K562 (cell line): ENCODE measurements at regions not wholly inside any gene's neighbourhood (a gene's known extent, or its start where the extent isn't known, plus 50 kb on each side); places are given as distances from the start of the nearest gene placed in this dataset.

ENCODE experiments used
- ATAC-seq: fragments of 200-7000 bp; cut with Tn5 transposase; 3 replicates; pipeline ENCODE4 v1.9.1; 2020; ENCODE audit warnings: moderate library complexity
- BruUV-seq: library from RNA; stranded (reverse); fragments of 400-500 nt; replicated peaks from 2 replicates; lab custom pipeline; 2021; lab: Mats Ljungman, UMichigan
- CTCF ChIA-PET: fragments of 300-600 bp; formaldehyde crosslinking; extraction: SDS; loops from one replicate; lab custom pipeline; 2021; ENCODE audit warnings: low intra/inter-chr PET ratio; lab: Yijun Ruan, JAX
- POLR2A ChIA-PET: fragments of 300-600, 350-650 bp; sonication (Branson Sonifier 250); formaldehyde crosslinking; extraction: SDS; loops from one replicate; lab custom pipeline; 2021; ENCODE audit warnings: antibody characterized with exemption, inconsistent platforms; lab: Yijun Ruan, JAX
- DNase-seq, 4 experiments: peaks; one replicate each; pipeline versions ENCODE4 v3.0.0 to v3.0.0-alpha.2; 2011 to 2018; ENCODE audit warnings: low spot score in 3 of 4, mixed read lengths in 3 of 4; ENCODE audit errors: extremely low read depth in 1 of 4
- FAIRE-seq: peaks from 2 replicates; lab custom pipeline; 2011; peaks lifted over from hg19 to GRCh38; lab: Jason Lieb, UNC
- H2AFZ ChIP-seq: 2 replicates; pipeline ENCODE4 v1.6.0; 2011; ENCODE audit warnings: low read depth, low read length, control low read depth, inconsistent platforms
- H3K27ac ChIP-seq: fragments of 200-600 bp; 3 replicates; pipeline ENCODE4 v1.8.0; 2011; ENCODE audit warnings: low read depth, mild to moderate bottlenecking, control low read depth, inconsistent platforms, low read length, moderate library complexity, mixed read lengths; ENCODE audit errors: extremely low read depth
- H3K27me3 ChIP-seq, 2 experiments: fragments of 300-600 bp in 1 of 2; 2 replicates in 1 of 2; 3 replicates in 1 of 2; pipeline versions ENCODE4 v1.6.0 to v1.8.0; 2011; ENCODE audit warnings: inconsistent platforms in 2 of 2, low read length in 2 of 2, mild to moderate bottlenecking in 1 of 2, mixed read lengths in 1 of 2, moderate library complexity in 1 of 2; ENCODE audit not compliant: control insufficient read depth in 2 of 2, insufficient read depth in 2 of 2
- H3K36me3 ChIP-seq: fragments of 300-600 bp; 3 replicates; pipeline ENCODE4 v1.8.0; 2011; ENCODE audit warnings: mild to moderate bottlenecking, low read length, inconsistent platforms; ENCODE audit not compliant: control insufficient read depth, insufficient read depth
- H3K4me1 ChIP-seq, 2 experiments: fragments of 200-600 bp in 1 of 2; replicated peaks in 1 of 2; 2 replicates in 1 of 2; 3 replicates in 1 of 2; pipeline versions ENCODE4 v1.5.1 to v1.8.0; 2011; ENCODE audit warnings: inconsistent platforms in 2 of 2, low read length in 2 of 2, mild to moderate bottlenecking in 1 of 2, mixed read lengths in 1 of 2, moderate library complexity in 1 of 2; ENCODE audit not compliant: control insufficient read depth in 2 of 2, insufficient read depth in 2 of 2
- H3K4me2 ChIP-seq: 2 replicates; pipeline ENCODE4 v1.6.1; 2011; ENCODE audit warnings: low read length, control low read depth, inconsistent platforms, mixed read lengths; ENCODE audit not compliant: insufficient read depth
- H3K4me3 ChIP-seq: fragments of 200-600 bp; sonication (generic), shearing (Covaris generic); 2 replicates; pipeline ENCODE4 v1.5.1; 2016; ENCODE audit warnings: control low read depth, inconsistent platforms
- H3K79me2 ChIP-seq: fragments of 200-600 bp; 3 replicates; pipeline ENCODE4 v1.8.0; 2011; ENCODE audit warnings: low read length, inconsistent platforms; ENCODE audit not compliant: control insufficient read depth, insufficient read depth
- H3K9ac ChIP-seq, 2 experiments: 2 replicates each; pipeline versions ENCODE4 v1.6.0 to v1.6.1; 2011; ENCODE audit warnings: low read depth in 2 of 2, low read length in 2 of 2, control low read depth in 1 of 2, inconsistent platforms in 1 of 2, mild to moderate bottlenecking in 1 of 2, mixed read lengths in 1 of 2; ENCODE audit not compliant: insufficient read depth in 1 of 2
- H3K9me1 ChIP-seq: one replicate; pipeline ENCODE4 v1.6.0; 2011; ENCODE audit warnings: inconsistent platforms, mild to moderate bottlenecking, low read length, moderate library complexity; ENCODE audit not compliant: control insufficient read depth, insufficient read depth
- H3K9me3 ChIP-seq: replicated peaks from 2 replicates; pipeline ENCODE4 v1.5.1; 2011; ENCODE audit warnings: low read depth, low read length, inconsistent platforms; ENCODE audit not compliant: control insufficient read depth, insufficient read depth
- H4K20me1 ChIP-seq: replicated peaks from 2 replicates; pipeline ENCODE4 v1.6.1; 2011; ENCODE audit warnings: low read length, inconsistent platforms, mixed read lengths; ENCODE audit not compliant: control insufficient read depth, insufficient read depth
- HSF4 ChIP-seq: fragments of 250-450 bp; sonication (Bioruptor Pico); IDR thresholded peaks from 2 replicates; pipeline ENCODE4 v2.1.2; 2022; ENCODE audit warnings: mild to moderate bottlenecking, moderate library complexity, borderline replicate concordance
- KLF6 ChIP-seq: fragments of 250-450 bp; sonication (Bioruptor Pico); IDR thresholded peaks from 2 replicates; pipeline ENCODE4 v1.4.0; 2020; ENCODE audit warnings: mild to moderate bottlenecking, moderate library complexity, borderline replicate concordance
- PPARD ChIP-seq: fragments of 250-450 bp; sonication (Bioruptor Pico); IDR thresholded peaks from 2 replicates; pipeline ENCODE4 v1.8.0; 2022; ENCODE audit warnings: inconsistent platforms, mild to moderate bottlenecking, moderate library complexity
- PURB ChIP-seq: sonication (generic); formaldehyde crosslinking; IDR thresholded peaks from 2 replicates; pipeline ENCODE4 v1.9.0; 2021; ENCODE audit warnings: low read depth, mild to moderate bottlenecking, missing genetic modification reagents
- PYGO2 ChIP-seq: fragments of 450-650 bp; IDR thresholded peaks from 2 replicates; pipeline ENCODE4 v1.6.1; 2016; ENCODE audit warnings: mild to moderate bottlenecking, missing genetic modification characterization, moderate library complexity, missing compliant biosample characterization
- RBM34 ChIP-seq: fragments of 200-400 bp; formaldehyde crosslinking; IDR thresholded peaks from 2 replicates; pipeline ENCODE4 v1.6.1; 2018; ENCODE audit warnings: low read length, borderline replicate concordance; ENCODE audit not compliant: insufficient read depth
- SMARCE1 ChIP-seq: fragments of 450-650 bp; IDR thresholded peaks from 2 replicates; pipeline ENCODE4 v1.7.1; 2016; ENCODE audit warnings: mild to moderate bottlenecking
- ZNF134 ChIP-seq: fragments of 250-450 bp; sonication (Bioruptor Pico); conservative IDR thresholded peaks from 2 replicates; pipeline ENCODE4 v1.4.0; 2020
- in situ Hi-C: fragments of 300-500 bp; cut with MboI; formaldehyde crosslinking; loops from 4 replicates; pipeline ENCODE4 v1.15.0; 2018; ENCODE audit warnings: inconsistent platforms, mixed read lengths
- intact Hi-C: fragments of 100-400 bp; cut with micrococcal nuclease; formaldehyde crosslinking; loops from 2 replicates; pipeline ENCODE4 v1.14.2; 2022
- TF ChIP-seq, protein P1 (sequence below): fragments of 450-650 bp; formaldehyde crosslinking; IDR thresholded peaks from 2 replicates; pipeline ENCODE4 v1.4.0; 2020; ENCODE audit warnings: mild to moderate bottlenecking, moderate library complexity
- TF ChIP-seq, protein P2 (sequence below): sonication (generic); formaldehyde crosslinking; IDR thresholded peaks from 2 replicates; pipeline ENCODE4 v1.8.1; 2023; ENCODE audit warnings: mild to moderate bottlenecking, missing genetic modification reagents, moderate library complexity
- TF ChIP-seq, protein P3 (sequence below): fragments of 450-650 bp; conservative IDR thresholded peaks from 2 replicates; pipeline ENCODE4 v1.6.1; 2016; ENCODE audit warnings: missing genetic modification characterization, low read depth, mild to moderate bottlenecking, control low read depth, missing compliant biosample characterization
- TF ChIP-seq, protein P4 (sequence below): IDR thresholded peaks from 2 replicates; pipeline ENCODE4 v1.6.1; 2011; ENCODE audit not compliant: insufficient read length; ENCODE audit errors: extremely low read depth
- TF ChIP-seq, protein P5 (sequence below): fragments of 250-450 bp; sonication (Bioruptor Pico); IDR thresholded peaks from 2 replicates; pipeline ENCODE4 v1.6.1; 2021; ENCODE audit warnings: mild to moderate bottlenecking
- TF ChIP-seq, protein P6 (sequence below): fragments of 200-800 bp; sonication (Bioruptor generic); IDR thresholded peaks from 2 replicates; pipeline ENCODE4 v1.6.1; 2017; ENCODE audit warnings: missing genetic modification characterization, missing compliant biosample characterization
- TF ChIP-seq, protein P7 (sequence below): fragments of 450-650 bp; conservative IDR thresholded peaks from 2 replicates; pipeline ENCODE4 v1.6.1; 2016; ENCODE audit warnings: missing genetic modification characterization, low read depth, mild to moderate bottlenecking, missing compliant biosample characterization, moderate library complexity

DNA sequence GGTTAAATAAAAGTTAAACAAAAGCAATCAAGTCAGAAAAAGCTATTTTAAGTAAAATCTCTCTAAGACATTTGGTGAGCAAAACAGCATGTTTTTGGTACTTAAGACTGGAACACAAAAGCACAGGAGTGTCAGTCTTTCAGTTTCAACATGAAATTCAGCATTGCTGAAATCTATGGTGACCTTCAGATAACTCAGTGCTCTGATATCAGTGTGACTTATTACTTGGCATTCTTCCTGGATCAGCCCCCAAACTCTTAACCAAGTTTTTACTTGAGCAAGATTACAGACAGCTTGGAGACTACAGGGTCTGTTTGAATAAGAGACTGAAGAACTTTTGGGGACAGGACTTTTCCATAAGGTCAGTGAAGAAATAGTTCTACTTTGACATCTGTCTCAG is 437.2 kb downstream of the RAPGEF2 start:
- DNase-seq (no peak), FAIRE-seq (no peak), ATAC-seq (no peak)
- H3K9me3 ChIP-seq = no peaks in the 10 kb centered on the region
- H3K4me2 ChIP-seq = no peak overlapping the region
- no peaks in the 10 kb centered on the region for H3K9me1 ChIP-seq
- BruUV-seq = no TSS peak
- no peaks in the 10 kb centered on the region; a peak in 1 of 5 replicates for H3K27me3 ChIP-seq
- no peak overlapping the region for H3K9ac ChIP-seq
- POLR2A ChIA-PET = no interaction called here
- intact Hi-C loops = no loop called here
- no peaks in the 10 kb centered on the region for H3K4me1 ChIP-seq
- H4K20me1 ChIP-seq = no peaks in the 10 kb centered on the region
- CTCF ChIA-PET = no interaction called here
- H3K36me3 ChIP-seq = no peaks in the 10 kb centered on the region
- H3K4me3 ChIP-seq = no peak overlapping the region
- H3K27ac ChIP-seq = no peak overlapping the region
- no peaks in the 10 kb centered on the region for H3K79me2 ChIP-seq
- H2AFZ ChIP-seq = no peak overlapping the region
- in situ Hi-C loops = no loop called here
- TF ChIP-seq PPARD (CRISPR knock-in tag) (no peak), RBM34 (no peak), HSF4 (no peak), KLF6 (CRISPR knock-in tag) (no peak), ZNF134 (no peak), PURB (CRISPR knock-in tag) (no peak), SMARCE1 (no peak), PYGO2 (tag) (no peak)
- TF ChIP-seq, protein P1, sequence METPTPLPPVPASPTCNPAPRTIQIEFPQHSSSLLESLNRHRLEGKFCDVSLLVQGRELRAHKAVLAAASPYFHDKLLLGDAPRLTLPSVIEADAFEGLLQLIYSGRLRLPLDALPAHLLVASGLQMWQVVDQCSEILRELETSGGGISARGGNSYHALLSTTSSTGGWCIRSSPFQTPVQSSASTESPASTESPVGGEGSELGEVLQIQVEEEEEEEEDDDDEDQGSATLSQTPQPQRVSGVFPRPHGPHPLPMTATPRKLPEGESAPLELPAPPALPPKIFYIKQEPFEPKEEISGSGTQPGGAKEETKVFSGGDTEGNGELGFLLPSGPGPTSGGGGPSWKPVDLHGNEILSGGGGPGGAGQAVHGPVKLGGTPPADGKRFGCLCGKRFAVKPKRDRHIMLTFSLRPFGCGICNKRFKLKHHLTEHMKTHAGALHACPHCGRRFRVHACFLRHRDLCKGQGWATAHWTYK (CRISPR knock-in tag) = no peak
- TF ChIP-seq, protein P2, sequence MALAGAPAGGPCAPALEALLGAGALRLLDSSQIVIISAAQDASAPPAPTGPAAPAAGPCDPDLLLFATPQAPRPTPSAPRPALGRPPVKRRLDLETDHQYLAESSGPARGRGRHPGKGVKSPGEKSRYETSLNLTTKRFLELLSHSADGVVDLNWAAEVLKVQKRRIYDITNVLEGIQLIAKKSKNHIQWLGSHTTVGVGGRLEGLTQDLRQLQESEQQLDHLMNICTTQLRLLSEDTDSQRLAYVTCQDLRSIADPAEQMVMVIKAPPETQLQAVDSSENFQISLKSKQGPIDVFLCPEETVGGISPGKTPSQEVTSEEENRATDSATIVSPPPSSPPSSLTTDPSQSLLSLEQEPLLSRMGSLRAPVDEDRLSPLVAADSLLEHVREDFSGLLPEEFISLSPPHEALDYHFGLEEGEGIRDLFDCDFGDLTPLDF = no peak
- TF ChIP-seq, protein P3, sequence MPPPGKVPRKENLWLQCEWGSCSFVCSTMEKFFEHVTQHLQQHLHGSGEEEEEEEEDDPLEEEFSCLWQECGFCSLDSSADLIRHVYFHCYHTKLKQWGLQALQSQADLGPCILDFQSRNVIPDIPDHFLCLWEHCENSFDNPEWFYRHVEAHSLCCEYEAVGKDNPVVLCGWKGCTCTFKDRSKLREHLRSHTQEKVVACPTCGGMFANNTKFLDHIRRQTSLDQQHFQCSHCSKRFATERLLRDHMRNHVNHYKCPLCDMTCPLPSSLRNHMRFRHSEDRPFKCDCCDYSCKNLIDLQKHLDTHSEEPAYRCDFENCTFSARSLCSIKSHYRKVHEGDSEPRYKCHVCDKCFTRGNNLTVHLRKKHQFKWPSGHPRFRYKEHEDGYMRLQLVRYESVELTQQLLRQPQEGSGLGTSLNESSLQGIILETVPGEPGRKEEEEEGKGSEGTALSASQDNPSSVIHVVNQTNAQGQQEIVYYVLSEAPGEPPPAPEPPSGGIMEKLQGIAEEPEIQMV (tag) = no peak
- TF ChIP-seq, protein P4, sequence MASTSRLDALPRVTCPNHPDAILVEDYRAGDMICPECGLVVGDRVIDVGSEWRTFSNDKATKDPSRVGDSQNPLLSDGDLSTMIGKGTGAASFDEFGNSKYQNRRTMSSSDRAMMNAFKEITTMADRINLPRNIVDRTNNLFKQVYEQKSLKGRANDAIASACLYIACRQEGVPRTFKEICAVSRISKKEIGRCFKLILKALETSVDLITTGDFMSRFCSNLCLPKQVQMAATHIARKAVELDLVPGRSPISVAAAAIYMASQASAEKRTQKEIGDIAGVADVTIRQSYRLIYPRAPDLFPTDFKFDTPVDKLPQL = no peak
- TF ChIP-seq, protein P5, sequence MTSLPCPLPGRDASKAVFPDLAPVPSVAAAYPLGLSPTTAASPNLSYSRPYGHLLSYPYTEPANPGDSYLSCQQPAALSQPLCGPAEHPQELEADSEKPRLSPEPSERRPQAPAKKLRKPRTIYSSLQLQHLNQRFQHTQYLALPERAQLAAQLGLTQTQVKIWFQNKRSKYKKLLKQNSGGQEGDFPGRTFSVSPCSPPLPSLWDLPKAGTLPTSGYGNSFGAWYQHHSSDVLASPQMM (CRISPR knock-in tag) = no peak
- TF ChIP-seq, protein P6, sequence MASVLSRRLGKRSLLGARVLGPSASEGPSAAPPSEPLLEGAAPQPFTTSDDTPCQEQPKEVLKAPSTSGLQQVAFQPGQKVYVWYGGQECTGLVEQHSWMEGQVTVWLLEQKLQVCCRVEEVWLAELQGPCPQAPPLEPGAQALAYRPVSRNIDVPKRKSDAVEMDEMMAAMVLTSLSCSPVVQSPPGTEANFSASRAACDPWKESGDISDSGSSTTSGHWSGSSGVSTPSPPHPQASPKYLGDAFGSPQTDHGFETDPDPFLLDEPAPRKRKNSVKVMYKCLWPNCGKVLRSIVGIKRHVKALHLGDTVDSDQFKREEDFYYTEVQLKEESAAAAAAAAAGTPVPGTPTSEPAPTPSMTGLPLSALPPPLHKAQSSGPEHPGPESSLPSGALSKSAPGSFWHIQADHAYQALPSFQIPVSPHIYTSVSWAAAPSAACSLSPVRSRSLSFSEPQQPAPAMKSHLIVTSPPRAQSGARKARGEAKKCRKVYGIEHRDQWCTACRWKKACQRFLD (CRISPR knock-in tag) = no peak
- TF ChIP-seq, protein P7, sequence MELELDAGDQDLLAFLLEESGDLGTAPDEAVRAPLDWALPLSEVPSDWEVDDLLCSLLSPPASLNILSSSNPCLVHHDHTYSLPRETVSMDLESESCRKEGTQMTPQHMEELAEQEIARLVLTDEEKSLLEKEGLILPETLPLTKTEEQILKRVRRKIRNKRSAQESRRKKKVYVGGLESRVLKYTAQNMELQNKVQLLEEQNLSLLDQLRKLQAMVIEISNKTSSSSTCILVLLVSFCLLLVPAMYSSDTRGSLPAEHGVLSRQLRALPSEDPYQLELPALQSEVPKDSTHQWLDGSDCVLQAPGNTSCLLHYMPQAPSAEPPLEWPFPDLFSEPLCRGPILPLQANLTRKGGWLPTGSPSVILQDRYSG = no peak
